GM18519 (cell line): ENCODE measurements at regions not wholly inside any gene's neighbourhood (a gene's known extent, or its start where the extent isn't known, plus 50 kb on each side); places are given as distances from the start of the nearest gene placed in this dataset.
"Not testable (repeated sequence)": the region's sequence is repeated elsewhere in the genome, so short reads cannot be mapped to it uniquely, and the experiment has no call there.

Source experiments
- ATAC-seq: cut with Tn5 transposase; IDR thresholded peaks from one replicate; pipeline ENCODE4 v1.9.1; 2021; ENCODE audit warnings: mild to moderate bottlenecking, moderate library complexity; ENCODE audit not compliant: unreplicated experiment, low FRiP score

DNA sequence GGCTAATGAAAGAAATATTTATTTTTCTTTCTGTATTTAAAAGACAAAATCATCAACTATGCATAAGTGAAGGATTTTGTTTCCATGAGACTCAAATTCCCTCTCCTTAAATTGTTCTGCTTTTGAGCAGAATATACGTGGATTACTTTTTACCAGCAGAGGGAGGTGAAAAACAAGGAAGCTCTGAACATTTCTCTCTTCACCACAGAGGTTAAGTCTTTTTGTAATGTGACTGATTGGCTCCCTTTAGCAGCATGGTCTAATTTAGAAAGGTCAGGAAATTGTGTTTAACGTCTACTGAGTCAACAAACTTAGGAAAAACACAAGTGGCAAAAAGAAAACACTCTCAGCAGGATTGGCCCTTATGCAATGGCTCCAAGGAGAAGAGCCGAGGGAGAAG, 55.1 kb upstream of the F9 start:
- ATAC-seq: no peak

- not testable (repeated sequence) for ATAC-seq
Observed at GRCh38 chrX:139461945-139462344, 68.6 kb upstream of the F9 start.

DNA sequence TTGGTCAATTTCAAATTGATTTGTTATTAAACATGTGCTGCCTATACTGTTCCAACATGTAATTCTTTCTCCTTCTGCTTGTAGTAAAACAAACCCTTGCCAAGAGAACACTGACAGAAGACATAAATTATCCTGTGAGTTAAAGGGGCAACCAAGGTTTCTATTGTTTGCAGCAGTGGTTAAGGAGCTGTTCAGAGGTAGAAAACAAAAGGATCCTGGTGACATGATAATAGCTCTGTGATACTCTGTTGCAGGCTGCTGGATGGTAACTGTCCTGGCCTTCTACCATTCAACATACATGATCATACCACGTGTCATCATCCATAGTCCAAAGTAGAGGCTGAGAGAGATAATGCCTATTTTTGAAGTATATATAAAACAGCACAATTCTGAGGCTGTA, 75.8 kb upstream of the F9 start:
- no peak for ATAC-seq

DNA sequence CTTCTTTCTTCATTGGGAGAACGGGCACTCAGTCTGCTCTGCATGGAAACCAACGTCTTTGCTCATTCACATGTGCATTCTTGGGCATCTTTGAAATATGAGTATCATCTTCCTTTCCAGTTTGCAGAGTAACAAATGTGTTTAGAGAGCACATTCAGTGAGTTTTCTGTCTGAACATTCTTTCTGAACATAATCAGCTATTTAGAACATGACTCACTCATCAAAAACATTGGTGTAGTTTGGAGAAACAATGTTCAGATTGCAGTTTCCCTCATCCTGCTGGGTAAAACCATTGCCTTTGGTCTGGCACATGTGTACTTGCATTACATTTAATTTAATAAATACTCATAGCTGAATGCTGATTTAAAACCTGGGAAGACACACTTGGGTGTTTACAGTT, 81.5 kb upstream of the F9 start:
- no peak for ATAC-seq

DNA sequence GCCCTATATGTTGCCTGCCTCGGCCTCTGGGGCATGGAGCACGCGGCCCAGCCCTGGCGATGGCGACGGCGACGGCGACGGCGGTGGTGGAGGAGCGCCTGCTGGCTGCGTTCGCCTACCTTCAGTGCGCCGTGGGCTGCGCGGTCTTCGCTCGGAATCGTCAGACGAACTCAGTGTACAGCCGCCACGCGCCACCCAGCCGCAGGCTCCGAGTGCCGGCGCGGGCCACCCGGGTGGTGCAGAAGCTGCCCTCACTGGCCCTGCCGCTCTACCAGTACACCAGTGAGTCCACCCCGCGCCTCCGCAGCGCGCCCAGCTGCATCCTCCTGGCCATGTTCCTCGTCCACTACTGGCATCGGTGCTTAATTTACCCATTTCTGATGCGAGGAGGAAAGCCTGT, 83.7 kb upstream of the F9 start:
- no peak for ATAC-seq

DNA sequence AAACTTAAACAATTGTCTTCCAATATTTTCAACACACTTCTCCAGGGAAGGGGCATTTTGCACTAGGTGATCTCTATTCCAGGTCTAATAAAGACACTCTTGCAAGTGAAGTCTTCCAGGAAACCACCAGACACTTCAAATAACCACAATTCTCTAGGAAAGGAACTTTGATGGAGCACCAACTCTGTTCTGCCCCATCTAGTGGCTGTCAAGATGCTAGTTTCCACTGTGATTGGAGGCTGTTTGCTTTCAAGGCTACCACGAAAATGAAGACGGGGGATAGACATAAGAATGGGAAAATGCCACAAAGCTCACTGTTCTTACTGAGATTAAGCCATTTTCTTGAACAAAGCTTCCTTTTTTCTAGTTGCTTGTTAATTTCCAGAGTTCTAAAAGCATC, 100.6 kb upstream of the F9 start:
- ATAC-seq: no peak

DNA sequence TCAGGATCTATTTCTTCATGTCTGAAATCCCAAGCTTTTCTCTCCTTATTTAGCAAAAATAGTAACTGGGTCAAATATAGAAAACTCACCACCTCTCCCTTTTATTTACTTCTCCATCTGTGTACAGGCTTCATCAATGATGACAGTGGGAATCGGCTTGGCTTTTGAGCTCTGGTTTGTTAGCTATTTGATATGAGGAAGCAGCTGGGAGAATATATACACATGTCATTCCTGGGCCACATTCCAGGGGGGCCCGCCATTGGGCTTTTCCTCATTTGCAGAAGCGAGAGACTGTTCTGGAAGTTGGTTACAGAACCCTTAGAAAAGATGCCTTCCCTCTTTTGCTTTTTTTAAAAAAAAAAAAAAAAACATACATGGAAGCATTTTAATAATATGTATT, 107.4 kb upstream of the F9 start:
- no peak for ATAC-seq

GRCh38 chrX:139398258-139398657, 132.3 kb upstream of the F9 start:
- ATAC-seq: not testable (repeated sequence)

DNA sequence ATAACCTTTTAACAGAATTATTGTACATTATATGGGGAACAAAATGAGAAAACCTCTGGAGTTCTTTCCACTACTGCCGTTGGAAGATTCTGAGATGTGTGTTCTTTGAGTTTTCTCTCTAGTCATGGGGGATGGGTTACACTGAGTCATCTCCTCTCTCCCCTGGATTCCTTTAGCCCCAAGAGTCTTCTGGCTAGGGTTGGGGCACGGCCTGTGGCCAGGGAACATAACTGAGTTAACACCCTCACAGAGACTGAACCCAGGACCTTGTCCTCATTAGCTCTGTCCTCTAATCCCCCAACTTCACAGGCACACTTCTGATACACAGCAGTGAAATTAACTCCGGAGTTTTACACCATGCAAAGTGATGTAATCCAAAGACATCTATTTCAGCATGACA, 142.3 kb upstream of the F9 start:
- no peak for ATAC-seq

DNA sequence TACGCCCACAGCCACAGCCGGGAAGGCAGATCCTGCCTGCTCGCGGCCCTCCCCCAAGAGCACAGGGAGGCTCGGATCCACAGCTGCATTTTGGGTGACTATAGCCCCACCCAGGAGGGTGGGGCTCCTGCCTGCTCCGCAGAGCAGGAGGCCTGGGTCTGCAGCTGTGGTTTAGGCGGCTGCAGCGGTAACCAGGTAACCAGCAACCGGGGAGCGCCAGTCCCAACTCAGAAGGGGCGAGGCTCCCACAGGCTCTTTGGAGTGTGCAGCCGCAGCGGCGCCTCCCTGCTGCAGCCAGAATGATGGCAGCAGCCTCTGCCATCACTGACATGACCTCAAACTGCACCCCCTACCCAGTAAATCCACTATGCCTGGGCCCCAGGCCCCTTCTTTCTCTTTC, 148.0 kb upstream of the F9 start:
- ATAC-seq: no peak

DNA sequence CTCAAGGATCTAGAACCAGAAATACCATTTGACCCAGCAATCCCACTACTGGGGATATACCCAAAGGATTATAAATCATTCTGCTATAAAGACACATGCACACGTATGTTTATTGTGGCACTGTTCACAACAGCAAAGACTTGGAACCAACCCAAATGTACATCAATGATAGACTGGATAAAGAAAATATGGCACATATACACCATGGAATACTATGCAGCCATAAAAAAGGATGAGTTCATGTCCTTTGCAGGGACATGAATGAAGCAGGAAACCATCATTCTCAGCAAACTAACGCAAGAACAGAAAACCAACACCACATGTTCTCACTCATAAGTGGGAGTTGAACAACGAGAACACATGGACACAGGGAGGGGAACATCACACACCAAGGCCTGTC, 154.0 kb upstream of the F9 start:
- ATAC-seq: not testable (repeated sequence)

DNA sequence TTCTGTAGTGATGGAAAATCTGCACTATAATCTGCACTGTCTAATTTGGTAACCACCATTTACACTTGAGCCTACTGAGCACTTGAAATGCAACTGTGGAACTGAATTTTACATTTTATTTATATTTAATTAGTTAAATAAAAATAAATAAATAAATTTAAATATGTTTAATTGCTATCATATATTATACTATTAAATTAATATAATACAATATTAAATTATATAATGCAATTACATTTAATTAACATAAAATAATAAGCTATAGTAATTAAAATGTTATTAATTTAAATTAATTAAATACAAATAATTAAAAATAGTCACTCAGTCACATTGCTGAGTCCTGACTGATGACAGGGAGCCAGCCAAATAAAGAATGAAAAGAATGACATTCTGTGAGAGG, 170.2 kb upstream of the F9 start:
- ATAC-seq: no peak

DNA sequence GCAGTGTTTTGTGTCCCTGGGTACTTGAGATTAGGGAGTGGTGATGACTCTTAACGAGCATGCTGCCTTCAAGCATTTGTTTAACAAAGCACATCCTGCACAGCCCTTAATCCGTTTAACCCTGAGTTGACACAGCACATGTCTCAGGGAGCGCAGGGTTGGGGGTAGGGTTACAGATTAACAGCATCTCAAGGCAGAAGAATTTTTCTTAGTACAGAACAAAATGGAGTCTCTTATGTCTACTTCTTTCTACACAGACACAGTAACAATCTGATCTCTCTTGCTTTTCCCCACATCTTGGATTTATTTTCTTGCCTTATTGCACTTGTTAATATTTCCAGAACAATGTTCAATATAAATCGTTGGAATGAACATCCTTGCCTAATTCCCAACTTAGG, 187.9 kb upstream of the F9 start:
- ATAC-seq: not testable (repeated sequence)

DNA sequence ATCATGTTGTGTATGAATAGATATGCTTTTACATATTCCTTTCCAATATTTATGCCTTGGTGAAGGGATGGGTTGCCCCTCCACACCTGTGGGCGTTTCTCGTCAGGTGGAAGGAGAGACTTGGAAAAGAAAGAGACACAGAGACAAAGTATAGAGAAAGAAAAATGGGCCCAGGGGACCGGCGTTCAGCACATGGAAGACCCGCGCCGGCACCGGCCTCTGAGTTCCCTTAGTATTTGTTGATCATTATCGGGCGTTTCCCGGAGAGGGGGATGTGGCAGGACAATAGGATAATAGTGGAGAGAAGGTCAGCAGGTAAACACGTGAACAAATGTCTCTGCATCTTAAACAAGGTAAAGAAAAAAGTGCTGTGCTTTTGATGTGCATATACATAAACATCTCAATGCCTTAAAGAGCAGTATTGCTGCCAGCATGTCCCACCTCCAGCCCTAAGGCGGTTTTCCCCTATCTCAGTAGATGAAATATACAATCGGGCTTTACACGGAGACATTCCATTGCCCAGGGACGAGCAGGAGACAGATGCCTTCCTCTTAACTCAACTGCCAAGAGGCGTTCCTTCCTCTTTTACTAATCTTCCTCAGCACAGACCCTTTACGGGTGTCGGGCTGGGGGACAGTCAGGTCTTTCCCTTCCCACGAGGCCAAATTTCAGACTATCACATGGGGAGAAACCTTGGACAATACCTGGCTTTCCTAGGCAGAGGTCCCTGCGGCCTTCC, 188.5 kb upstream of the F9 start:
- not testable (repeated sequence) for ATAC-seq

DNA sequence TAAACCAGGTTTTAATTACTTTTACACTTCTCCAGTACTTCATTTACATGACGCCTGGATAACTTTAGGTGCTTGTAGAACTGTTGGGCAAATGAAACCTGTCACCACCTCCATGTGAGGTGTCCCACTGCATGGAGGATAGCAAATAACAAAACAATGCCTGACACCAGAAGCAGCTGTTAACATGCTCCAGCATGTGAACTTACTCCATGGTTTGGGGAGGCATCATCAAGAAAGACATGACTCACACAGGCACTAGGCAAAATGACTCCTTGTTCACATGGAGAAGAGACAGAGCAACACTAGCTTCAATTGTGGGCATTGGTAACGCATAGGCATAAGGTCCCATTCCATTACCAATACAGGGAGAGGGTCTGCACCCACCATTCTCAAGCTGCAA, 198.1 kb upstream of the F9 start:
- ATAC-seq: no peak

GRCh38 chrX:139327355-139327754, 203.2 kb upstream of the F9 start:
- no peak for ATAC-seq

- no peak for ATAC-seq
Observed at GRCh38 chrX:139324756-139325155, 205.8 kb upstream of the F9 start.

- ATAC-seq: not testable (repeated sequence)
Observed at GRCh38 chrX:139320661-139321354, 209.7 kb upstream of the F9 start.

- ATAC-seq: not testable (repeated sequence)
Observed at GRCh38 chrX:139306675-139307074, 223.9 kb upstream of the F9 start.

GRCh38 chrX:139304471-139304870, 226.1 kb upstream of the F9 start:
- no peak for ATAC-seq

DNA sequence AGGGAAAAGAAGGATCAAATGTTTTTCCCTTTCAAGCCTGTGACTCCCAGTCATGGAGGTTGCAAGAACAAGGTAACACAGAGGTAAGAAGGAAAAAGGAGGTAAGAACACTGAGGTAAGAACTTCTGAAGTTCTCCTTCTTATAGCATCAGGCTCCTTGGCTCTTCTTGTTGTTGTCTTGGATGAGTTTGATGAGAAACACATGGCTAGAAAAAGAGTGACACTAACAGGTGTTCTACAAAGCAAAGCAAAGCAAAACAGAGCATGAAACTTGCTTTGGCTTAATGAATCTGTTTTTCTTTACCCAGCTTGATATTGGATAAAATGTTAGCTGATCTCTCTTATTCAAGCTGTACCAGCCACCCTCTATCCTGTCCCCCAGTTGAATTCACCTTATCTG, 231.2 kb upstream of the F9 start:
- ATAC-seq: no peak

DNA sequence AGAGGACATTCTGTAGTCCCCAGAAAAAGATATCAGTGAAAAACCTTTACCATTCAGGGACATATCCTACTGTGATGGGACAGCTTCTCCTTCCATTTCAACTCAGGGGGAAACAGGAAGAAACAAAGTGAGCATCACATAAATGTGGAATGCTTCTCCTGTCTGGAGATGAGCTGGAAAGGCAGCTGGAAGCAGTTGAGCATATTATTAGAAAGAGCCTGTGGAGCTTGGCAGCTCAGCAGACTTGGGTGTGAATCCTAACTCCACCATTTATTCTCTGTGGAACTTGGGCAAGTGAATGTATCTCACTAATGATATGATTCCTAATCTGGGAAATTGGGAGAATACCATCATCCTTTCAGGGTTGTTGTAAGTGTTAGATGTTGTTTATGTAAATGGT, 232.1 kb upstream of the F9 start:
- ATAC-seq: no peak
